ENCODE measurements at regions not wholly inside any gene's neighbourhood (a gene's known extent, or its start where the extent isn't known, plus 50 kb on each side); places are given as distances from the start of the nearest gene placed in this dataset.
"Not testable (repeated sequence)": the region's sequence is repeated elsewhere in the genome, so short reads cannot be mapped to it uniquely, and the experiment has no call there.

DNA sequence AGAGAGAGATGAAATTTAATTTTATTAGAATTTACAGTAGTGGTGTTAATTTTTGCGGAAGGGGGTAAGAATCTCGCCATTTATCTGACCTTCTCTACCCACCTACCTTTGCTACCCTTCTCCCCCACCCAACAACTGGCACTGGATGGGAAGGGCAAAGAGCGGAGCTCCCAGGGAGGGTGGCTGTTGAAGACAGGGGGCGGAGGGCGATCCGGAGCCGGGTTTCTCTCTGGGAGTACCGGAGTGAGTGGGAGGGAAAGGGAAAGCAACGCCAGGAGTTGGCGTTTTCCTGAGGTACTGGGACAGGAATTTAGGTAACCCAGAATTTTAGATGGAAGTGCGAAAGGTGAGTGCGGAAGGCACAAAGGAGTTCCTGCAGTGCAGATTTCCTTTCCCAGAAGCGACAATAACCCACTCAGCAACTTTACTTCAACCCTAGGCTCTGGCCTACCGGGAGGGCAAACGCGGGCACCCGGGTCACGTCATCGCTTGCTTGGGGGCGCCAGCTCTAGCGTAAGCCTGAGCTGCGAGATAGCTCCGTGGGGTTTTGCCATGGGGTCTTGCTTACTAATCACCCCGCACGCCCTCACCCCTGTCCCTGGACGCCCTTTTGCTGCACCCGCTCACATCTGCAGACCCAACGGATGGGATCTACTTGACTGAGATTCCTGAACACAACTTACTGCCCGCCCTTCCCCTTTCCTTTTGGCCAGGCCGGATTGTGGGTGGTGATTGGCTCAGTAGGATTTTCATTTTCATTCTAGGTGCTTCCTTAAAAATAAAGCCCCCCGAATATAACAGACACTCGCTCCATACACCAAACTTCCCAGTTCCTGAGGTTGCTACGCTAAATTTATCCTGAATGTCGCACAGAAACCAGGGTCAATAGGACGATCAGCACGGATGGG lies 413.0 kb upstream of the ESRRG start:
- Histone ChIP-seq H3K36me3 (no peaks in the 10 kb centered on the region), H3K9me3 (no peaks in the 10 kb centered on the region), H3K4me3 (ENCODE audit: low read depth in 1 of 2, low read length in 1 of 2) (no peak overlapping the region), H3K27me3 (peaks cover 99% of the 10 kb centered on the region), H3K4me1 (ENCODE audit: control insufficient read depth in 1 of 2, insufficient read depth in 1 of 2, low read depth in 1 of 2, low read length in 1 of 2) (no peaks in the 10 kb centered on the region), H3K27ac (no peak overlapping the region)
- no peak for TF ChIP-seq CTCF (IDR thresholded peaks at IDR 0.05)

DNA sequence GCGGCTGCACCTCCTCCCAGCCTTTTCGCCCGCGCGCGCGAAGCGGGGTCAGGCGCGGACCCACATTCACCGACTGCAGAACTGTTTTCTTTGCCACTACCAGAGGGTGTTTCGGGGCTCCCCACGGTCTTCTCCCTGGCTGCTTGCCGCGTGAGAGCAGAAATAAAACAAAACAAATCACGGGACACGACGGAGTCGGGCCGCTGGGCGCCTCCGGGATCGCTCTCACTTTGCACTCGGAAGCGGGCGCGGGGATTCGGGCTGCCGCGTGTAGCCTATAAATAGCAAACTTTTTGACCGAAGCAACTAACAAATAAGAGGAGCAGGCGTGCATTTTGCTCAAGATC lies 412.3 kb upstream of the ESRRG start:
- Histone ChIP-seq H3K36me3 (no peaks in the 10 kb centered on the region), H3K4me3 (ENCODE audit: low read depth in 1 of 2, low read length in 1 of 2) (no peak overlapping the region), H3K4me1 (ENCODE audit: control insufficient read depth in 1 of 2, insufficient read depth in 1 of 2, low read depth in 1 of 2, low read length in 1 of 2) (no peaks in the 10 kb centered on the region), H3K9me3 (no peaks in the 10 kb centered on the region), H3K27me3 (peaks cover 92% of the 10 kb centered on the region), H3K27ac (no peak overlapping the region)
- TF ChIP-seq CTCF (IDR thresholded peaks at IDR 0.05), result no peak

DNA sequence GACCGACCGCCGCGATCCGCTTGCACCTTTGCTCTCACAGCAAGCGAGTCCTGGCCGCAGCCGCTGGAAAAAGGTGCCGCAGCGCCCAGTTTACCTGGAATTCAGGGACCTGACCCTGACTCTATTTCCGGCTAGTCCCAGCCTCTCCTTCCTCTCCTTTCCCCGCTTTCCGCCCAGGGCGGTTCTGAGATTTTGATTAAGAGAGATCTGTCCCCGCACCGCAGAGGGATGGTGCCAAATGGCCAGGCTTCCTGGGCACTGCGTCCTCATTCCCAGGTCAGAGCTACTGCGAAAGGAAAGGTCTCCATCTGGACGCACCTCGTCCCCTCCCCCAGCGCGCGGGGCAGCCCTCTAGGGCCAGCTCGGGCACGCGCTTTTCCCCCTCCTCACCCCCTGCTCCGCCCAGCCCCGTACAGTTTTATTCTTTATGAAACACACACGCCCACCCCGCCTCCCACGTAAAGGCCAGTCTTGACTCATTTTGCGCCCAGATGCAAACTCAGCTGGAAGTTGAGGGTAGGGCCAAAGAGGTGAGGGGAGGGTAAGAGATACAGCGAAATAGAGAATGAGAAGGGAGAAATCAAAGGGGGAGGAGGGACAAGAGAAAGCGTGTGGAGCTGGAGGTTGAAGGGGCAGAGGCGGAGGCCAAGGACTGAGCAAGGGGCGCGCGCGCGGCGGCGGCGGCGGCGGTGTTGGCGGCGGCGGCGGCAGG lies 411.8 kb upstream of the ESRRG start:
- TF ChIP-seq CTCF (IDR thresholded peaks at IDR 0.05), result no peak
- no peaks in the 10 kb centered on the region for H3K36me3 ChIP-seq
- H3K4me3 ChIP-seq (ENCODE audit: low read depth in 1 of 2, low read length in 1 of 2), result no peak overlapping the region
- H3K27me3 ChIP-seq, result peaks cover 89% of the 10 kb centered on the region
- no peaks in the 10 kb centered on the region for H3K4me1 ChIP-seq (ENCODE audit: control insufficient read depth in 1 of 2, insufficient read depth in 1 of 2, low read depth in 1 of 2, low read length in 1 of 2)
- no peak overlapping the region for H3K27ac ChIP-seq
- H3K9me3 ChIP-seq, result no peaks in the 10 kb centered on the region

DNA sequence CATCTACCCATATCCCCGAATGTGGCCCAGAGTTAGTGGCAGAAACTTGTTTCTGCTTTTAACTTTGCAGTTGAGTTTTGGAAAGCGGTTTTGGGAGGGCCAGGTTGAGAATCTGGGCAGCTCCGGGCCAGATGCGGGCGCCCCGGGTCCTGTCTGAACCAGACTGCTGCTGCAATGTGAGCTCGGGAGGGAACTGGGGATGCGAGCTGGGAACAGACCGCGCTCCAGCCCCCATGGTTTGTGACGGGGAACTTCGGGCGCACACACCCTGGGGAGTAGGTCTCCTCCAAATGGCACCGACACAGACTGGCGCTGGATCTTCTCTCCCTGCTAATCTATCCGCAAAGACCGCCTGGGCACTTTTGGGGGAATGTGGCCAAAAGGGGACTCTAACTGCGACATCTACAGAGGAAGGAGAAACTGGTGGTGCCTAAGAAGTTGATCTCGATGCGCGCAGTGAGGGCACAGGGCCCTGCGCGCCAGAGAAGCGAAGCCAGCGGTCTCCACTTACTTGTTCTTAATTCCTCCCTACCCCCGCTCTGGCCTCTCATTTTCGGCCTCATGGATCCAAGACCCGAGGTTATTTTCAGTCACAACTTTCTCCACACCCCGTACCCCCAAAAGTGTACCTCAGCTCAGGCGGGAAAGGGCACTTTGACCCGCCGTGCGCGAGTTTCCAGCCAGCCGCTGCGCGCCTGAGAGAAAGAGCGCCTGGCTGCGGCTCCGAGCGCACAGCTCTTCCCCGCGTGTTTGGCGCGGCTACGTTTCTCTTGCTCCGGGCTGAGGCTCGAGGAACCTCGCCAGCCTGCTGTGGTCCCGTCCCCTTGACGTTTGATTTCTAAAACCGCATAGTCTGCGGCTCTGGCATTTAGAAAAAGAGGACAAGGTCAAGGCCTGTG lies 411.0 kb upstream of the ESRRG start:
- no peak overlapping the region for H3K27ac ChIP-seq
- H3K36me3 ChIP-seq, result no peaks in the 10 kb centered on the region
- no peak for TF ChIP-seq CTCF (IDR thresholded peaks at IDR 0.05)
- H3K4me3 ChIP-seq (ENCODE audit: low read depth in 1 of 2, low read length in 1 of 2), result no peak overlapping the region
- H3K9me3 ChIP-seq, result no peaks in the 10 kb centered on the region
- no peaks in the 10 kb centered on the region for H3K4me1 ChIP-seq (ENCODE audit: control insufficient read depth in 1 of 2, insufficient read depth in 1 of 2, low read depth in 1 of 2, low read length in 1 of 2)
- peaks cover 81% of the 10 kb centered on the region for H3K27me3 ChIP-seq

GRCh38 chr1:217133092-217133491 lies 409.9 kb upstream of the ESRRG start:
- Histone ChIP-seq H3K27me3 (peaks cover 70% of the 10 kb centered on the region), H3K27ac (no peak overlapping the region), H3K36me3 (no peaks in the 10 kb centered on the region), H3K4me3 (ENCODE audit: low read depth in 1 of 2, low read length in 1 of 2) (no peak overlapping the region), H3K9me3 (no peaks in the 10 kb centered on the region), H3K4me1 (ENCODE audit: control insufficient read depth in 1 of 2, insufficient read depth in 1 of 2, low read depth in 1 of 2, low read length in 1 of 2) (no peaks in the 10 kb centered on the region)
- TF ChIP-seq CTCF (IDR thresholded peaks at IDR 0.05), result no peak

DNA sequence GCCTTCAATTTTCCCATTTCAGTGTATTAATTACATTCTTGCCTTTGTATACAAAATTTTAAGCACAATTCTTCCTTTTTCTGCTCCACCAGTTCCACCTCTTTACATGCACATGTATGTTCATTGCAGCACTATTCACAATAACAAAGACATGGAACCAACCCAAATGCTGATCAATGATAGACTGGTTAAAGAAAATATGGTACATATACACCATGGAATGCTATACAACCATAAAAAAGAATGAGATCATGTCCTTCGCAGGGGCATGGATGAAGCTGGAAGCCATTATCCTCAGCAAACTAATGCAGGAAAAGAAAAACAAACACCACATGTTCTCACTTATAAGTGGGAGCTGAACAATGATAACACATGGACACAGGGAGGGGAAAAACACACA lies 400.1 kb upstream of the ESRRG start:
- not testable (repeated sequence) for H3K9me3 ChIP-seq; H3K4me3 ChIP-seq (ENCODE audit: low read depth in 1 of 2, low read length in 1 of 2)

More for the DNA sequence above, 400.1 kb upstream of the ESRRG start:
- not testable (repeated sequence) for H3K36me3 ChIP-seq; H3K27ac ChIP-seq; H3K4me1 ChIP-seq (ENCODE audit: control insufficient read depth in 1 of 2, insufficient read depth in 1 of 2, low read depth in 1 of 2, low read length in 1 of 2); H3K27me3 ChIP-seq
